ENCODE measurements at regions not wholly inside any gene's neighbourhood (a gene's known extent, or its start where the extent isn't known, plus 50 kb on each side); places are given as distances from the start of the nearest gene placed in this dataset.

- Histone ChIP-seq H3K36me3 (ENCODE audit: low read length) (no peaks in the 10 kb centered on the region), H3K9me2 (replicated peaks; ENCODE audit: insufficient read depth, low read length) (no peaks in the 10 kb centered on the region), H3F3A (ENCODE audit: insufficient read depth) (no peaks in the 10 kb centered on the region), H3K79me2 (ENCODE audit: insufficient read depth, low read length) (no peaks in the 10 kb centered on the region), H3K9me3 (ENCODE audit: insufficient read depth, low read length) (no peaks in the 10 kb centered on the region), H3K9ac (ENCODE audit: low read length) (no peak overlapping the region), H3K4me3 (ENCODE audit: insufficient read depth, low read length, poor library complexity, severe bottlenecking) (no peak overlapping the region), H3K27me3 (ENCODE audit: low read length) (no peaks in the 10 kb centered on the region), H2AFZ (ENCODE audit: low read depth, low read length, severe bottlenecking) (no peak overlapping the region), H3K27ac (ENCODE audit: low read depth, low read length) (no peak overlapping the region), H4K20me1 (ENCODE audit: low read depth, low read length) (no peaks in the 10 kb centered on the region), H3K4me2 (ENCODE audit: low read depth, low read length, poor library complexity, severe bottlenecking) (no peak overlapping the region)
- TF ChIP-seq CTCF (IDR thresholded peaks at IDR 0.05; ENCODE audit: insufficient read depth, low read length, poor library complexity, severe bottlenecking) (no peak), EZH2phosphoT487 (conservative IDR thresholded peaks at IDR 0.05; ENCODE audit: low read length) (no peak)
Measured at GRCh38 chr13:74423434-74423833, 289.2 kb upstream of the KLF12 start.

DNA sequence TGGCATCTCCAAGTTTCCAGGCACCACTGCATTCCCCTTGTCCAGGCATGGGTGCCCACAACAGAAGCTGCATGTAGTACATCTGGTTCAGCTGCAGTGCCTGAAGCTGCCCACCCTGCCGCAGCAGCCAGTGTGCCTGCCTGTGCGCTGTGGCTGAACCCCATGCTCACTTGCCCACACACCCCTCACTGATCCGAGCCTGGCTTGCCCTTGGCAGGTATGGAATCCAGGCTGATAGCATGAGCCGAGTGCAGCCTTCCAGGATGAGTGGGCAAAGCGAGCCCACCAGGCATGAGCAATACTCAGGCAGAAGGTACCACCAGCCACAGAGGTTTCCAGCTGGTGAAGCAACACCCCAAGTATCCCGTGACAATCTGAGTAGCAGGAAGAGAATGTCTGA is 280.3 kb upstream of the KLF12 start:
- H3K79me2 ChIP-seq (ENCODE audit: insufficient read depth, low read length), result no peaks in the 10 kb centered on the region
- H3K4me2 ChIP-seq (ENCODE audit: low read depth, low read length, poor library complexity, severe bottlenecking), result no peak overlapping the region
- H3K9ac ChIP-seq (ENCODE audit: low read length), result no peak overlapping the region
- no peak overlapping the region for H3K27ac ChIP-seq (ENCODE audit: low read depth, low read length)
- H3K36me3 ChIP-seq (ENCODE audit: low read length), result no peaks in the 10 kb centered on the region
- H3K4me3 ChIP-seq (ENCODE audit: insufficient read depth, low read length, poor library complexity, severe bottlenecking), result no peak overlapping the region
- TF ChIP-seq EZH2phosphoT487 (conservative IDR thresholded peaks at IDR 0.05; ENCODE audit: low read length) (no peak), CTCF (IDR thresholded peaks at IDR 0.05; ENCODE audit: insufficient read depth, low read length, poor library complexity, severe bottlenecking) (no peak)
- H3K9me2 ChIP-seq (replicated peaks; ENCODE audit: insufficient read depth, low read length), result no peaks in the 10 kb centered on the region
- no peaks in the 10 kb centered on the region for H3F3A ChIP-seq (ENCODE audit: insufficient read depth)
- H3K27me3 ChIP-seq (ENCODE audit: low read length), result no peaks in the 10 kb centered on the region
- no peak overlapping the region for H2AFZ ChIP-seq (ENCODE audit: low read depth, low read length, severe bottlenecking)
- H4K20me1 ChIP-seq (ENCODE audit: low read depth, low read length), result no peaks in the 10 kb centered on the region
- 0 out of 2 replicates have a peak, but pooled peaks cover 6% of the 10 kb centered on the region for H3K9me3 ChIP-seq (ENCODE audit: insufficient read depth, low read length)

DNA sequence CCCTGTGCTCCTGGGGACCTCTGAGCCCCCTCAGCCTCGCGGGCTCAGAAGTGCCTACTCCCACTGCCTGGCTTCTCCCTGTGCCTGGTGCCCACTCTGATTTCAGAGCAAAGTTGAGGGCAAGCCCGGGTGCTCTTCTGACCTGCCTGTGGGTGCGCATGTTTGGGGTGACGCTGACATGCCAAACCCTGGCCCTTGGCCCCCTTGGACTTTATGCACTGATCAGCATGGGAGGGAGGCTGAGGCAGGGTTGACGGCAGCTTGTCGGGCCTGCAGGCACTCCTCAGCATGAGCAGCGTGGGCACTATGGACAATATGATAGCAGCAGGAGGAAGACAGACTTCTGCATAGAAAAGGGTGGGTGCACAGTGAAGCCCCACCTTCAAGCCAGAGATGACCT is 279.3 kb upstream of the KLF12 start:
- no peaks in the 10 kb centered on the region for H3F3A ChIP-seq (ENCODE audit: insufficient read depth)
- no peaks in the 10 kb centered on the region for H3K36me3 ChIP-seq (ENCODE audit: low read length)
- H3K79me2 ChIP-seq (ENCODE audit: insufficient read depth, low read length), result no peaks in the 10 kb centered on the region
- H2AFZ ChIP-seq (ENCODE audit: low read depth, low read length, severe bottlenecking), result no peak overlapping the region
- no peak overlapping the region for H3K4me2 ChIP-seq (ENCODE audit: low read depth, low read length, poor library complexity, severe bottlenecking)
- H3K9me2 ChIP-seq (replicated peaks; ENCODE audit: insufficient read depth, low read length), result no peaks in the 10 kb centered on the region
- no peaks in the 10 kb centered on the region for H3K27me3 ChIP-seq (ENCODE audit: low read length)
- H3K9ac ChIP-seq (ENCODE audit: low read length), result no peak overlapping the region
- no peaks in the 10 kb centered on the region for H4K20me1 ChIP-seq (ENCODE audit: low read depth, low read length)
- no peak overlapping the region for H3K4me3 ChIP-seq (ENCODE audit: insufficient read depth, low read length, poor library complexity, severe bottlenecking)
- 0 out of 2 replicates have a peak, but pooled peaks cover 6% of the 10 kb centered on the region for H3K9me3 ChIP-seq (ENCODE audit: insufficient read depth, low read length)
- H3K27ac ChIP-seq (ENCODE audit: low read depth, low read length), result no peak overlapping the region
- no peak for TF ChIP-seq EZH2phosphoT487 (conservative IDR thresholded peaks at IDR 0.05; ENCODE audit: low read length)
- no peak for TF ChIP-seq CTCF (IDR thresholded peaks at IDR 0.05; ENCODE audit: insufficient read depth, low read length, poor library complexity, severe bottlenecking)

Data from SU-DHL-6 (cell line).